NCI-H1092 (cell line): ENCODE measurements at regions not wholly inside any gene's neighbourhood (a gene's known extent, or its start where the extent isn't known, plus 50 kb on each side); places are given as distances from the start of the nearest gene placed in this dataset.
"Not testable (repeated sequence)": the region's sequence is repeated elsewhere in the genome, so short reads cannot be mapped to it uniquely, and the experiment has no call there.

Experiments used
- DNase-seq: peaks from one replicate; lab custom pipeline; 2025; lab: John Stamatoyannopoulos, UW

DNA sequence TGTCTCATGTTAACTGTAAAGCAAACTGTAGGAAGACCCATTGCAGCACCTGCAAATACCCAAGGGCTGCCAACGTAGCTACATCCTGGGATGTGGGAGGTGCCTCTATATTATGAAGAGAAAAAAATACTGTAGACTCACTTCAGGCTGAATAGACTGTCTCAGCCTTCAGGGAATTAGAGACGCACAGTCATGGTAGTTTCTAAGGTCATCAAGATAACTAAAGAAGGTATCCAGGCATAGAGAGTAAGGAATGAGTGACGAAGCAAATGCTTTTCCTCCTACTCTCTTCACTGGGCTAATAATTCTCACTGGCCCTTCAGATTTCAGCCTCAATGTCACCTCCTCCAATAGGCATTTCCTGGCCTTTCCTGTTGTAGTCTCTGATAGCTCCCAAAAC lies 121.6 kb upstream of the ECI2 start:
- DNase-seq, result no peak

DNA sequence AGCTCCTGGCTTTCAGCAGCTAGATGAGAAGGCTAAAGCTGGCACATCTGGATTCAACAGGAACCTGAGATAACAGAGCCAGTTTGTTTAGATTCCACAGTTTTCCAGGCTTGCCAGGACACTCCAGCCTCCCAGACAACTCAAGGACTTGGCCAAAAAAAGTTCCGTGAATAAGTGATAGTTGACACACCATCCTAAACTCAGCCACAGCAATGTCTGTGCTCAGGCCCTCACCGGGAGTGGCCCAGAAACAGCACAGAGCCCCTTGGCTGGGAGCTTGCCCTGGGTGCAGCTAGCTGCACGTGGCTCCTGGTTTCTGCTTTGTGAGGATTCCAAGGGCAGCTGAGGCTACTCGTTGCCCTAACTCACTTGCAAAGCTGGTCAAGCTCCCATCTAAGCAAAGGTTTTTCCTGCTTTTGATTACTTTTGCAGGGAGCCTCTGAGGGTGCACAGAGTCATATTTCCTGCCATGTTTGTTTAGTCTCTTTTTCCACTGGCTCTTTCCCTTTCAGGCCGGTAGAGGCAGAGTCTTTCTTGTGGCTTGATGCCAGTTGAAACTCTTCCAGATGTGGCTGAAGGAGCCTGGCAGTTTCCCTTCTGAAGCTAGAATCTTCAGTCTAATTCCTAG lies 118.3 kb upstream of the ECI2 start:
- DNase-seq, result no peak

DNA sequence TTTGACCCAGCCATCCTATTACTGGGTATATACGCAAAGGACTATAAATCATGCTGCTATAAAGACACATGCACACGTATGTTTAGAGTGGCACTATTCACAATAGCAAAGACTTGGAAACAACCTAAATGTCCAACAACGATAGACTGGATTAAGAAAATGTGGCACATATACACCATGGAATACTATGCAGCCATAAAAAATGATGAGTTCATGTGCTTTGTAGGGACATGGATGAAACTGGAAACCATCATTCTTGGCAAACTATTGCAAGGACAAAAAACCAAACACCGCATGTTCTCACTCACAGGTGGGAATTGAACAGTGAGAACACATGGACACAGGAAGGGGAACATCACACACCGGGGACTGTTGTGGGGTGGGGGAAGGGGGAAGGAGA lies 117.1 kb upstream of the ECI2 start:
- not testable (repeated sequence) for DNase-seq

DNA sequence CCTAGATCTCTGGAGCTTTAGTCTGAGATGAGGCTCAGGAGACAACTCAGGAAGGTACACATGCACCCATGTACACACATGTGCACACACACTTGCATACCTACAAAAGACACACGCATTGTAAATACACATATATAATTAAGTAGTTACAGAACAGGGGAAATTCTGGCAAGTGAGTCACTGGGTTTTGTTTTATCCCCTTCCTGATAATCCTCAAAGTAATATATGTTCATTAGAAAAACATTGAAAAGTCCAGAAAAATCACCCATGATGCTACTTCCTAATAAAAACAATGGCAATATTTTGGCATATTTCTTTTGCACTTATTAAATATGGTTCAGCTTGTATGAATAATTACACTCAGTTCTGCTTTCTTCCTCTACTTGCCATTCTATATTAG lies 115.3 kb upstream of the ECI2 start:
- DNase-seq, result no peak

DNA sequence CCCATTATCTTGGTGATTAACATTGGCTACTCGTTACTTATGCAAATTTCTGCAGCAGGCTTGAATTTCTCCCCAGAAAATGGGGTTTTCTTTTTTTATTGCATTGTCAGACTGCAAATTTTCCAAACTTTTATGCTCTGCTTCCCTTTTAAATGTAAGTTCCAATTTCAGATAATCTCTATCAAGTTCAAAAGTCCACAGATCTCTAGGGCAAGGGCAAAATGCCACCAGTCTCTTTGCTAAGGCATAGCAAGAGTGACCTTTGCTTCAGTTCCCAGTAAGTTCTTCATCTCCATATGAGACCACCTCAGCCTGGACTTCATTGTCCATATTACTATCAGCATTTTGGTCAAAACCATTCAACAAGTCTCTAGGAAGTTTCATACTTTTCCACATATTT lies 108.5 kb upstream of the ECI2 start:
- DNase-seq, result not testable (repeated sequence)

DNA sequence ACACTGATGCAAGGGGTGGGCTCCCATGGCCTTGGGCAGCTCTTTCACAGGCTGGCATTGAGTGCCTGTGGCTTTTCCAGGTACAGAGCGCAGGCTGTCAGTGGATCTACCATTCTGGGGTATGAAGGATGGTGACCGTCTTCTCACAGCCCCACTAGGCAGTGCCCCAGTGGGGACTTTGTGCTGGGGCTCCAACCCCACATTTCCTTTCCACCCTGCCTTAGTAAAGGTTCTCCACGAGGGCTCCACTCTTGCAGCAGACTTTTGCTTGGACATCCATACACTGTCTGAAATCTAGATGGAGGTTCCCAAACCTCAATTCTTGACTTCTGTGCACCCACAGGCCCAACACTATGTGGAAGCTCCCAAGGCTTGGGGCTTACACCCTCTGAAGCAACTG lies 107.9 kb upstream of the ECI2 start:
- DNase-seq, result no peak

DNA sequence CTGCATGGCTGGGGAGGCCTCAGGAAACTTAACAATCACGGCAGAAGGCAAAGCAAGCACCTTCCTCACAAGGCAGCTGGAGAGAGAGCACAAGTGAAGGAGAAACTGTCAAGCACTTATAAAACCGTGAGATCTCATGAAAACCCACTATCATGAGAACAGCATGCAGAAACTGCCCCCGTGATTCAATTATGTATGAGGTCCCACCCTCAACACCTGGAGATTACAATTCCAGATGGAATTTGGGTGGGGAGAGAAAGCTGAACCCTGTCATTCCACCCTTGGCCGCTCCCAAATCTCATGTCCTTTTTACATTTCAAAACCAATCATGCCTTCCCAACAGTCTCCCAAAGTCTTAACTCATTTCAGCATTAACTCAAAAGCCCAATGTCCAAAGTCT lies 107.2 kb upstream of the ECI2 start:
- no peak for DNase-seq

DNA sequence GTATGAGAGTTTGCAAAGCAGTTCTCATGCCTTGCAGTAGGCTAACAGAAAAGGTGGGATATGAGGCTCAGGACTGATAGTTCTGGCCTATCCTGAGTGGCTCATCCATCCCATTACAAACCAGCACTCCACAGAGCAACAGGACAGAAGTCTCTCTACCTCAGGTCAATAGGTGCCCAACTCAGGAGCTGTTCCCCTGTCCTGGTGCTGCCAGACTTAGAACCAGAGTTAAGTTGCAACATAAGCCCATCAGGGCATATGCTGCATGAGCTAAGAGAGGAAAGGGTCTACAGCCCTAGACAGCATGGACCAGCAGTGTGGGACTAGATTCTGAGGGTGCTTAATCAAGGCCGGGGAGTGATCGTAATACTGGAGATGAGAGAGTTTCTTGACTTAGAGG lies 104.8 kb upstream of the ECI2 start:
- no peak for DNase-seq

DNA sequence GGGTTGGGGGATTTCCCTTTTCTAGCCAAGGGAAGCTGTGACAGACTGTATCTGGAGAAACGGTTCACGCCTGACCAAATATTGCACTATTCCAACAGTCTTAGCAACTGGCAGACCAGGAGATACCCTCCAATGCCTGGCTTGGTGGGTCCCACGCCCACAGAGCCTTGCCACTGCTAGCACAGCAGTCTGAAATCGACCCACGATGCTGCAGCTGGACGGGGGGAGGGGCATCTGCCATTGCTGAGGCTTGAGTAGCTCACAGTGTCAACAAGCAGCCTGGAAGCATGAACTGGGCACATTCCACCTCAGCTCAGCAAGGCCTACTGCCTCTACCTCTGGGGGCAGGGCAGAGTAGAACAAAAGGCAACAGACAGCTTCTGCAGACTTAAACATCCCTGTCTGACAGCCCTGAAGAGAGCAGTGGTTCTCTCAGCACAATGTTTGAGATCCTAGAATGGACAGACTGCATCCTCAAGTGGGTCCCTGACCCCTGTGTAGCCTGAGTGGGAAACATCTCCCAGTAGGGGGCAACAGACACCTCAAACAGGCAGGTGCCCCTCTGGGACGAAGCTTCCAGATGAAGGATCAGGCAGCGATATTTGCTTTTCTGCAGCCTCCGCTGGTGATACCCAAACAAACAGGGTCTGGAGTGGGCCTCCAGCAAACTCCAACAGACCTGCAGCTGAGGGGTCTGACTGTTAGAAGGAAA lies 89.9 kb upstream of the ECI2 start:
- no peak for DNase-seq

DNA sequence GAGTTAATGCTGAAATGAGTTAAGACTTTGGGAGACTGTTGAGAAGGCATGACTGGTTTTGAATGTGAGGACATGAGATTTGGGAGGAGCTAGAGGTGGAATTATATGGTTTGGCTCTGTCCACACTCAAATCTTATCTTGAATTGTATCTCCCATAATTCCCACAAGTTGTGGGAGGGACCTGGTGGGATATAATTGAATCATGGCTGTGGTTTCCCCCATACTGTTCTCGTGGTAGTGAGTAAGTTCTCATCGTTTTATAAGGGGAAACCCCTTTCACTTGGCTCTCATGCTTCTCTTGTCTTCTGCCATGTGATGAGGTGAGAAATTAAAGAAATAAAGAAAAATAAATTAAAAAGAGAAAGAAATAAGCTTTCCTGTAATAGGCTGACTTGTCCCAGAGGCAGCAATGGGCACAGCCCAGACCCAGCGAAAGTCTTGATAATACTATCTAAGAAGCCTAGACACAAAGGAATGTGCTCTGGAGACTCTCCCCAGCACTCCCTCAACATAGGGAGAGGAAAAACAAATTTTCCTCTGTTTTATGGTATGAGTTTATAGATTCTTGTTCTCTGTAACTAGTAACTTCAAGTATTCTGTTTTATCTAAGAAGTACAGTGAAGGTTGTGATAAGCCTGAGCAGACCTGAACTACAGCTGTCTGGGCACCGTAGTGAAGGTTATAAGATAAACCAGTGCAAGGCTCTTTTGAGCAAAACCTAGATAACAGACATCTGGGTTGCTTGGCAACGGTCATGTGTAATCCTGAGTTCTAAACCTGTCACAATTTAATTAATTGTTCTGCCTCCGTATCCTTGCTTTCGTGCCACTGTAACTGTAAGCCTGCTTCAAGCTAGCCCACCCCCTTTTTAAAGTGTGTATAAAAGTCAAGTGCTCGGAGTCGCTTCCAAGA lies 88.9 kb upstream of the ECI2 start:
- no peak for DNase-seq

DNA sequence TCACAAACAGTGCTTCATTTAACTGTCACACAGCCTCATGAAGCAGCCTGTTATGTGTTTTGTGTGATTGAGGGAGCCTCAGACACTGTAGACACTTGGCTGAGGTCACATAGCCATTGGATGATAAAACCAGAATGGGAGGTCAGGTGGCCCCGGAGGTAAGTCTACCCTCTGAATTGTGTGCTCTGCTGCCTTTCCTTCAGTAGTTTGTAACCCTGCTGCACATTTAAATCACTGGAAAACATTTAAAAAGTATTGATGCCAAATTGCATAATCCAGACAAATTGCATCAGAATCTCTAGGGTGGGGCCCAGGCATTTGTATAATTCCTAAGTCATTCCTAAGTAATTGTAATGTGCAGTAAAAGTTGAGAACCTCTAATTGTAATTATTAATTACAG lies 85.2 kb upstream of the ECI2 start:
- DNase-seq, result no peak

DNA sequence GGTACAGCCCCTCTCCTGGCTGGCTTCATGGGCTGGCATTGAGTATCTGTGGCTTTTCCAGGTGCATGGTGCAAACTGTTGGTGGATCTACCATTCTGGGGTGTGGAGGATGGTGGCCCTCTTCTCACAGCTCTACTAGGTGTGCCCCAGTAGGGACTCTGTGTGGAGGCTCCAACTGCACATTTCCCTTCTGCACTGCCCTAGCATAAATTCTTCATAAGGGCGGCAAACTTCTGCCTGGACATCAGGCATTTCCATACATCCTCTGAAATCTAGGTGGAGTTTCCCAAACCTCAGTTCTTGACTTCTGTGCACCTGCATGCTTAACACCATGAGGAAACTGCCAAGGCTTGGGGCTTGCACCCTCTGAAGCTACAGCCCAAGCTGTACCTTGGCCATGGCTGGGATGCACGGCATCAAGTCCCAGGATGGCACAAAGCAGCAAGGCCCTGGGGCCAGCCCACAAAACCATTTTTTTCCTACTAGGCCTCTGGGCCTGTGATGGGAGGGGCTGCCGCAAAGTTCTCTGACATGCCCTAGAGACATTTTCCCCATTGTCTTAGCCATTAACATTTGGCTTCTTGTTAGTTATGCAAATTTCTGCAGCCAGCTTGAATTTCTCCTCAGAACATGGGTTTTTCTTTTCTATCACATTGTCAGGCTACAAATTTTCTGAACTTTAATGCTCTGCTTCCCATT lies 83.4 kb upstream of the ECI2 start:
- not testable (repeated sequence) for DNase-seq

DNA sequence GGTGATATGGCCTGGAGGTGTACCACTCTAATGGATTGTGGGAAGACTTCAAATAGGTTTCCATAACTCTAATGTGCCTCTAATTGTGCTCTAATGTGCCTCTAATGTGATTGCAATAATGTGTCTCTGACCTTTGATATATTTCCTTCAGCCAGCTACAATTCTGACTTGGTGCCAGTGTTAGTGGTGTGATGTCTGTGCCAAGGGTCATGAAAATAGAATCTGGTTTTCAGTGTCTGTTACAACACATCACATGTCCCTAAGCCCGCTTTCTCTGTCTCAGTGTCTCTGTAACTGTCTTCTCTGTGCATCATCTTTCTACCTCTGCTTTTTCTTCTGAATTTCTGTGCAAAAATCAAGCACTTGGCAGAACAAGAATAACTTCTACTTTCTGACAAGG lies 77.2 kb upstream of the ECI2 start:
- DNase-seq, result no peak

DNA sequence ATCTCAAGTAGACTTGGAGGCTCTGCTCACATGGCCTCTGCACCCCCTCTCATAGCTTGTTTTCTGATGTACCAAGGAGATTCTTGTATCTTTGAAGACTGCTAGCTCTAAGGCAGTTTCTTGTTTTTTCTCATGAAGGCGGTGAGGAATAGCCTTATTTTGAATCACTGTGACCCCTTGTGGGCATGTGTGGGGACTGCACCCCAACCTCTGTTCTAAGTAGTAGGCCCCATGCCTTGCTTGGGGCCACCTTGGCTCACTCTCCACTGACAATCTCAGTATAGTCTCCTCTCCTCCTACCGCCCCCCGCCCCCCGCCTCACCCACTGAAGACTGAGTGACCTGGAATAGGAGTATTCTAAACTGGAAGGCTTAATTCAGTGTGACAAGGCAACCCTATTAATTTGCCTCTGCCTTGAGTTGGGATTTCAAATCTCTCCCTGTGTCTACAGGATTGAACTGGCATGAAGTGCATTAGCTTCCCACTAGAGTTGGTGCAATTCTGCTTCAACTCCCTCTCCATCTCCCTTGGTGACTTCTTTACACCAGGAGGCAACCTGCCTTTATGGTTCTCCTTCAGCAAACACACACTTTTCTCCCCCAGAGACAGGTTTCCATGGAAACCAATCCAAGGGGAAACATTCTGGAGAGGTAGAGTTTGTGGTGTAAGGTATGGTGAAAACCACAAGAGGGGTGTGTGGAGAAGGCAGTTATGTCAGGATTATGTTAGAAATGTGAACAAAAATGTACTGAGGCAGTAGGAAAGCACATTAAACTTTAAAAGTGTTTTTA lies 75.4 kb upstream of the ECI2 start:
- DNase-seq, result no peak

DNA sequence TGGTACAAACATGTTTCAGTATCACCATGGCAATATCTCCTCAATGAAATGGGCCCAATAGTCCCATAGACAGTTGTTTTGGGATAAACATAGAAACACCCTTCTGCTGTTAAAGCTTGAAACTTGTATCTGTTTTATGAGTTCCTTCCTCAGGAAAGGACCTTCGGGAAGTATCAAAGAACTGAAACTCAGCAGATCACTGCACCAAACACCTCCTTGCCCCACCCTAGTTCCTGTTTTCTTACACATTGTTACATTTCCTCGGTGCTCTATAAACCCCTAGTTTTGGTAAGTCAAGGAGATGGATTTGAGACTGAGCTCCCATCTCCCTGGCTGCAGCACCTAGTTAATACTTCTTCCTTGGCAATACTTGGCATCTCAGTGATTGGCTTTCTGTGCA lies 73.8 kb upstream of the ECI2 start:
- no peak for DNase-seq

DNA sequence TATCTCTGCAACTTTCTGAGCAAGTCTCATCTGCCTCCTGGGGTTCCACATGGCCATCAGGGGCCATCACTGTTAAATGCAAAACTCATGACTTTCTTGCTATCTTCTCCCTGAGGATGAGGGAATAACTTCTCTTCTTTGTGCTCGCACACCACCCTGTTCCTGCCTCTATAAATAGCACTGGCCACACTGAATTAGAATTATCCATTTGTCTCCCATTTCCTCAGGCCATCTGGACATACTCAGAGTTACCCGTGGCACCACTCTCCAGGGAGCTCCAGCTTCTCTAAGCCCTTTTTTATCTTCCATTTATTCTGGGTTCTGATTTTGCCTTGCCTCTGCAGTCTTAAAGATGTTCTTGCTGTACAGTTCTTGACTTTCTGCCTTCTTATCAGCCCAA lies 72.8 kb upstream of the ECI2 start:
- no peak for DNase-seq

DNA sequence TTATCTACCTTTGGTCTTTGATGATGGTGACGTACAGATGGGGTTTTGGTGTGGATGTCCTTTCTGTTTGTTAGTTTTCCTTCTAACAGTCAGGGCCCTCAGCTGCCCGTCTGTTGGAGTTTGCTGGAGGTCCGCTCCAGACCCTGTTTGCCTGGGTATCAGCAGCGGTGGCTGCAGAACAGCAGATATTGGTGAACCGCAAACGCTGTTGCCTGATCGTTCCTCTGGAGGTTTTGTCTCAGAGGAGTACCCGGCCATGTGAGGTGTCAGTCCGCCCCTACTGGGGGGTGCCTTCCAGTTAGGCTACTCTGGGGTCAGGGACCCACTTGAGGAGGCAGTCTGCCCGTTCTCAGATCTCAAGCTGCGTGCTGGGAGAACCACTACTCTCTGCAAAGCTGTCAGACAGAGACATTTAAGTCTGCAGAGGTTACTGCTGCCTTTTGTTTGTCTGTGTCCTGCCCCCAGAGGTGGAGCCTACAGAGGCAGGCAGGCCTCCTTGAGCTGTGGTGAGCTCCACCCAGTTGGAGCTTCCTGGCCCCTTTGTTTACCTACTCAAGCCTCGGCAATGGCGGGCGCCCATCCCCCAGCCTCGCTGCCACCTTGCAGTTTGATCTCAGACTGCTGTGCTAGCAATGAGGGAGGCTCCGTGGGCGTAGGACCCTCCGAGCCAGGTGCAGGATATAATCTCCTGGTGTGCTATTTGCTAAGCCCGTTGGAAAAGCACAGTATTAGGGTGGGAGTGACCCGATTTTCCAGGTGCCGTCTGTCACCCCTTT lies 68.5 kb upstream of the ECI2 start:
- DNase-seq, result not testable (repeated sequence)

DNA sequence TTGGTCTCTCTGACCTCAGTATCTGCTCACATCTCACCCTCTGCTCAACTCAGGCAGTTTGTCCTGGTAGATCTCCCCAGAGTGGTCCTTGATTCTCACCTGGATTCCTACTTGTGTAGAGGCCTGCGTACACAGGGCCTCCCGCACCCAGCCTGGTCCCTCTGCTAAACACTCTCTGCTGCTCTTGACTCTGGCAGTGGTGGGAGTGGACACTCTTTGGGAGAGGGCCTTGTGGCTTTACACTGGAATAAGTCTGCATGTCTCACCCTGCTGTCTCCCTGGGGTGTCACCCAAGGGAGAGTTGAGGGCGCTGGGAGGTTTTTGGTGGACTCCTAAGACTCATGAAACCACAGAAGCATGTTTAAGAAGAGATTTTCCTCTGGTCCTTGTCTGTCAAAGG lies 57.3 kb upstream of the ECI2 start:
- no peak for DNase-seq

DNA sequence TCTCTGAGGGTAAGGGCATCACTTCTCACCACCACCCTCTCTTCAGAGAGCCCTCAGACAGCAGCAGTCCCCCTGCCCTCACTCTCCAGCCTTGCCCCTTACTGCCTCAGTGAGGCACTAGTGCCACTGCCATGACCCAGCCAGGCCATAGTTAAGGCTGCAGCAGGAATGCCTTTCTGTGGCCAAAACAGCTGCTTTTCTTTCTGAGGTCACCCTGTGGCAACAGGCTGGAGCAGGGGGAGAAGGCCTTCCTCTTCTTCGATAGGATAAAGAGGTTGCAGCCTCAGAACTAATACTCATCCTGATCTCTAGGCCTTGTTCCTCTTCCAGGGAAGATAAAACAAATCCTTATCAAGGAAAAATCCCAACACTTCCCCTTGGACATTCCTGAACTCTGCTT lies 56.8 kb upstream of the ECI2 start:
- DNase-seq, result no peak

DNA sequence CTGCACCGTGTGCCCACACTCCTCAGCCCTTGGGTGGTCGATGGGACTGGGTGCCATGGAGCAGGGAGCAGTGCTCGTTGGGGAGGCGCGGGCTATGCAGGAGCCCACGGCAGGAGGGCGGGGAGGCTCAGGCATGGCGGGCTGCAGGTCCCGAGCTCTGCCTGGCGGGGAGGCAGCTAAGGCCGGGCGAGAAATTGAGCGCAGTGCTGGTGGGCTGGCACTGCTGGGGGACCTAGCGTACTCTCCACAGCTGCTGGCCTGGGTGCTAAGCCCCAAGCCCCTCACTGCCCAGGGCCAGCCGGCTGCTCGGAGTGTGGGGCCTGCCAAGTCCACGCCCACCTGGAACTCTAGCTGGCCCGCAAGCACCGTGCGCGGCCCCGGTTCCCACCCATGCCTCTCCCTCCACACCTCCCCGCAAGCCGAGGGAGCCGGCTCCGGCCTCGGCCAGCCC lies 55.9 kb upstream of the ECI2 start:
- DNase-seq, result no peak

DNA sequence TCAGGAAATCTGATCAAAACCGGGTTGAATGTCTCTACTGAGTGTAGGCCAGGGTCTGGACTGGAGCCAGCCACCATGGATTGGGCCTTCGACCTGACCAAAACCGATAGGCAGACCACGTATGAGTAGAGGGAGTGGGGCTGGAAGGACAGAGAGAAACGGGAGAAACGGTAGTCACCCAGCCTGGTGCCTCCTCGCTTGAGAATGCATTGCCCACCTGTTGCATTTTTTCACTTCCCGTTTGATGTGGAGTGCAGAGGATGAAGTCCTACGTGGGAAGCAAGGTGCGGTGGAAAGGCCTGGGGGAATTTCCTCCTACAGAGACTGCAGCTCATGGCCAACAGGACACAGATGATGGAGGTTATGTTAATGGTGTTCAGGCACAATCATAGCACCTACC lies 53.9 kb upstream of the ECI2 start:
- no peak for DNase-seq
